NCI-H1694 treated with DMSO at 0.1 percent for 48 hours (cell line): ENCODE measurements at regions not wholly inside any gene's neighbourhood (a gene's known extent, or its start where the extent isn't known, plus 50 kb on each side); places are given as distances from the start of the nearest gene placed in this dataset.

ENCODE experiments used
- DNase-seq: peaks from one replicate; lab custom pipeline; 2025; lab: John Stamatoyannopoulos, UW

DNA sequence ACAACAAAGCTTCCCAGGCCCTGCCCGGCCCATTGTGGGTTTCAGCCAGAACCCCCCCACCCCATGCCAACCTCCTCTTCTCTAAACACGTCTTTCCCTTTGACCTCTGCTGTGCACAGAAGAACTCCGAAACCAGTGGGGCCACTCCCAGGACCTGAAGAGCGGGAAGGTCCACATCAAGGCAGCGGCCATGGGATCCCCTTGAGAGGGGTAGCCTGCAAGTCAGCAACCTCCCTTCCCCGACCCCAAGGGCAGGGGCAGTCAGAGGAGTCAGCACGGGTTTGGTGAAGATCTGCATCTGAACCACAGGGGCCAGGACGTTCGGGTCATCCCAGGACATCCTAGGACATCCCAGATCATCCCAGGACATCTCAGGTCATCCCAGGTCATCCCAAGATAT, 379.9 kb upstream of the IRX4 start:
- DNase-seq, result no peak

DNA sequence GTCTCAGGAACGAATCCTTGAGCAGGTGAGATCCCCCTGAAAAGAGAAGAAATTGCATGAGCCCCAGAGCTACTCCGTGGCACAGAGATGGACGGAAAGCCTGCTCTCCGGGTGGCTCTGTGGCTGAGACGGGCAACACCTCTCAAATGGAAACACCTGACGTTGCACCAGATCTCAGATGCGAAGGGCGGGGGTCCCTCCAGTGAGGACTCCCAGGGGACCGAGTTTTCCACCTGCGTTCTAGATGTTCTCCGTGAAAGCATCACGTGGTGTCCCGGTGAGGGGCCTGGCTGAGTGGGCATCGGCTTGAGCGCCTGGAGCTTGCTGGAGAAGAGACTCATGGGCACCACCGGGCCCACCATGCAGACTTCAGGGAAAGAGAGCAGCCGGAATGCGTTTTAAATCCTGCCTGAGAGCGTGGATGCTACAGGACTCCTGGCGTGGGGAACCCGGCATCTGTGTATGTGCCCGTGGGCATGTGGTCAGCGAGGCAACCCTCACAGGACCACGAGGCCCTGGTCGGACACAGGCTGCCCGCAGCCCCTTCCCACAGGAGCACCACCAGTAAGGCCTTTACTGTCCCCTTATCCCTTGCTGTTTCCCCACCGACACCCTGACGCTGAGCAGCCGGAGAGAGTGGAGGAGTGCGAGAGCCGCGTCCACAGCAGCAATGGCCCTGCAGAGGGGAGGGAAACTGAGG, 378.4 kb upstream of the IRX4 start:
- no peak for DNase-seq

GRCh38 chr5:2260211-2261003, 377.7 kb upstream of the IRX4 start:
- DNase-seq, result no peak

DNA sequence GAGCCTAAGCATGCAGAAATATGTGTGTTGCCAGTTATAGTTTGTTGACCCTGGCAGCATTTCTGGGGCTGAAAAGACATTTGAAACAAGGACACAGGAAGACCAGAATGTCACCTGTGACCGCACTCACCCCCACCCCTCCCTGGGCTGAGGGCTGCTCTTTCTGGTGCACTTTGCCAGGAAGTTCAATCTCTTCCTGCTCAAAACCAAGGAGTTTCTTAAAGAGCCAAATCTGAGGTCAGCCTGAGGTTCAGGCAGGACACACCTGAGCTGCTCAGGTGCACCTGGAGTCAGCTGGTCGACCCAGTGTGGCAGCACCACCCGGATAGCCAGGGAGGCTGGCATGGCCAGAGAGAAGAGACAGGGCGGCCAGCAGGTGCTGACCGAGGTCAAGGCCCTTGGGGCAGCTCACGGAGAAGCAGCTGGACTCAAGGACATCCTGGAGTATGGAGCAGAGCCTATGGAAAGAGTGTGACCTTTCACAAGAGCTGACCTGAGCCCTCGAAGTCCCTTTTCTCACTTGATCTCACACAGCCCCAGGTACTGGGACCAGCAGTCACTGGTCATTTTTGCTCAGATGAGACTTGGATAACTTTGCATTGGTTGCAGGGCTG, 376.9 kb upstream of the IRX4 start:
- no peak for DNase-seq

GRCh38 chr5:2258861-2259260, 376.1 kb upstream of the IRX4 start:
- DNase-seq, result no peak

DNA sequence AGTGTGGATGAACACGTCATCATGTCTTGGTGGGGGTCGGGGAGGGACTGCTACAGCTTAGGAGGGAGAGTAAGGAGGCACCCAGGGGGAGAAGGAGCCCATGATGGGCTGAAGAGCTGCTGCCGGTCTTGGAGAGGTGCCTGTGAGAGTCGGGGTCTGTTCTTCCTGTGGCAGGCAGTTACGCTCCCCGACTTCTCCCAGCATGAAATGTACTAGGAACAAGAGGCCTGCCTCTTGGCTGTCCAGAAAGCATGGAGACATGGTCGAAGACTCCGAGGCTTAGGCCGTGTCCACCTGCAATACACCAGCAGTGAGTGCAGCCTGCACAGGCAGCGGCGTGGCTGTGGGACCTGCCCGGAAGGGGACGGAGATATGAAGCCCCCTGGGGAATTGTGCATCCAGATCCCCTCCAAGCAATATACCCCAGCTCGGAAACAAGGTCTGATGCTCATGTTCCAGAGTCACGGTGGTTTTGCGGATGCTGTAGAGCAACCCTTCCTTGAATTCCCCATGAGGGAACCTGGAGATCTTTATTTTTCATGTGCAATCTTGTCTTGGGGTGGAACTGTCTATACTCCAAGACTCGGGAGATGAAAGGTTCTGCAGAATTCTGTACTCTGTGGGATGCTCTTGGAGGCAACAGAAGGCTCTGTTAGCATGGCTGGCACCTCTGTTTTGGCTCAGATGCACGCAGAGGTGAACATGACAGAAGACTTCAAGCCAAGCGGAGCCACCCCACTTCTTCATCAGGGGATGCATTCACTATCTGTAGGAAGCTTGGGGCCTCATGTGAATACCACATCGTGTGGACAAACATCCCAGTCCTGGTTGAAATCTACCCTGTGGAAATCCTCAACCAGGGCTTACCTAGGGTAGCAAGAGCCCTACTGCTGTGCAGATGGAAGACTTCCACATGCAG, 374.9 kb upstream of the IRX4 start:
- DNase-seq, result no peak

GRCh38 chr5:2256691-2257280, 374.1 kb upstream of the IRX4 start:
- no peak for DNase-seq

DNA sequence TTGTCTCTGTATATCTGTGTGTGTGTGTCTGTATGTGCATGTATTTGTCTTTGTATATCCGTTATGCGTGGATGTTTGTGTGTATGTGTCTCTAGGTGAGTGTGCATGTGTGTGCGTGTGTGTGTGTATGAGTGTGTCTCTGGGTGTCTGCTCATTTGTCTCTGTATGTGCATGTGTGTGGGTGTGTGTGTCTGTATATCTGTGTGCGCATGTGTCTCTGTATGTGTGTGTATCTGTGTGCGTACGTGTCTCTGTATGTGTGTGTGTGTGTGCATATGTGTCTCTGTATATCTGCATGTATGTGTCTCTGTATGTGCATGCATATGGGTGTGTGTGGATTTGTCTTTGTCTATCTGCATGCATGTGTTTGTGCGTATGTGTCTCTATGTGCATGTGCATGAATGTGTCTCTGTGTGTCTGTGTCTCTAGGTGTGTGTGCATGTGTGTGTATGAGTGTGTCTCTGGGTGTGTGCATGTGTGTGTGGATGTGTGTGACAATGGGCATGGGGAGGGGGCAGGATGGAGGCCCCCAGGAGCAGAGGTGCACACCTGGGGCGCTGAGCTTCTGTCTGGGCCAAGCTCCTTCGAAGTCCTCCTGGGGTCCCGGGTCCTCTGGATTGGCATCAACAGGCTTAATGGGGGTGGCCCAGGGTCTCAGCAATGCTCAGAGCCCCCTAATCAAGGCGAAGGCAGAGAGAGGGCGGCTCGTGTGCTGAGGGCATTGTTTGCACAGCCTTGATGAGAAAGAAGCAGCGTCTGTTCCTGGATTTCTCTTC, 373.4 kb upstream of the IRX4 start:
- DNase-seq, result no peak

GRCh38 chr5:2254880-2255750, 372.4 kb upstream of the IRX4 start:
- DNase-seq, result no peak

- DNase-seq, result no peak
Observed at GRCh38 chr5:2254406-2254805, 371.7 kb upstream of the IRX4 start.

- DNase-seq, result no peak
Observed at GRCh38 chr5:2253040-2253975, 370.6 kb upstream of the IRX4 start.

- DNase-seq, result no peak
Observed at GRCh38 chr5:2251751-2252150, 369.0 kb upstream of the IRX4 start.

DNA sequence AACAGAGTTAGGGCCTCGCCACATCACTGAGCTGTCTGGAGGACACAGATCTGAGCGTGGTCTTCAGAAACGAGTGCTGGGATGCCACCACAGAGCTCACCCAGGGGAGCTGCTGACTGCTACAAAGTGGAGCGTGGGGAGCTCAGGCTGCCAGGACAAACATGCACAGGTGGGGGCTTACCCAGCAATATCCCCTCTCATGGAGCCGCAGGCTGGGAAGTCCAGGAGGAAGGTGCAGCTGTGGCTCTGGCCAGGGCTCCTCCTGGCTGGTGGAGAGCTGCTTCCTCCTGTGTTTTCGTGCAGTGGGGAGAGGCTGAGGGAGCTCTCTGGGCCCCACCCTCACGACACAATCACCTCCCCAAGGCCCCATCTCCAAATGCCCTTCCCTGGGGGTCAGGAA, 368.6 kb upstream of the IRX4 start:
- DNase-seq, result no peak

- DNase-seq, result no peak
Observed at GRCh38 chr5:2250365-2250950, 367.7 kb upstream of the IRX4 start.

DNA sequence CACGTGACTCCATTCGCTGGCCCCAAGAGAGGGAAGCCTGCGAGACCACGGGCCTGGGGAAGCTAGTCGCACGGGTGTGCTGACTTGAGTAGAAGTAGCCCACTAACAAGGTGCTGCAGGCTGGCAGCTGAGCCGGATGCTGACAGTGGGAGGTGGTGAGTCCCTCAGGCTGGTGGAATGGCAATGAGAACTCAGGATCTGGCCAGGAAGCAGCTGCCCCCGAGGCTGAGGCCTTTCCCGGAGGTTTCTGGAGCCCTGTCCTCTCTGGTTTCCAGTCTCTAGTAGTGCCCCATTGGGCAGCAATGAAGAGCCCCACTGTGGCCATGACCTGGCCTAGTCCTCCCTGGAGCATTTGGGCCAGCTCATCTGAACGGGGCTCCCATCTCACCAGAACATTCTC, 366.7 kb upstream of the IRX4 start:
- no peak for DNase-seq

GRCh38 chr5:2249026-2249425, 366.3 kb upstream of the IRX4 start:
- no peak for DNase-seq

DNA sequence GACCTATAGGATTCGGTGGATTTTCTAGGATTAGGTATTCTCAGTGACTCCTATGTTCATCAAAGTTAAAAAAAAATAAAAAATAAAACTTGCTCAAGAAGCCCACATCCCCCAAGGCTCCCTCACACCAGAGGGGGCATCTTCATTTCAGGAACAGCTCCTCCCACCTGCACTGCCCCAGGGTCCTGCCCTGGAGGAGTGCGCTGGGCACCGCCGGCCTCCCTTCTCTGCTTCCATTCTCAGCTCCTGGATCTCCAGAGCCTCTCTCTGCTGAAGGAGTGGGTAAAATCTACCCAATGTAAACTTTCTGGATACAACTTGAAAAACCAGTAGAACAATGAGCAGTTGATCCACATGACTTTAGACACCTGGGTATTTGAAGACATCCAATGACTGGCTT, 359.8 kb upstream of the IRX4 start:
- DNase-seq, result no peak

- DNase-seq, result no peak
Observed at GRCh38 chr5:2241842-2242241, 359.1 kb upstream of the IRX4 start.
